ENCODE measurements at regions not wholly inside any gene's neighbourhood (a gene's known extent, or its start where the extent isn't known, plus 50 kb on each side); places are given as distances from the start of the nearest gene placed in this dataset.

- DNase-seq (ENCODE audit: low read depth, low spot score) = no peak
Observed at GRCh38 chr13:28545583-28546333, 50.8 kb upstream of the FLT1 start.
